GM19351 (cell line): ENCODE measurements at regions not wholly inside any gene's neighbourhood (a gene's known extent, or its start where the extent isn't known, plus 50 kb on each side); places are given as distances from the start of the nearest gene placed in this dataset.

ENCODE experiments used
- ATAC-seq: cut with Tn5 transposase; IDR thresholded peaks from one replicate; pipeline ENCODE4 v1.9.1; 2021; ENCODE audit warnings: mild to moderate bottlenecking, moderate library complexity; ENCODE audit not compliant: unreplicated experiment

GRCh38 chr16:86765389-86766026 lies 187.2 kb downstream of the FOXL1 start:
- ATAC-seq = no peak

GRCh38 chr16:86766700-86767099 lies 188.4 kb downstream of the FOXL1 start:
- no peak for ATAC-seq

- ATAC-seq = no peak
Measured at GRCh38 chr16:86768228-86768791, 190.0 kb downstream of the FOXL1 start.

GRCh38 chr16:86768999-86769398 lies 190.7 kb downstream of the FOXL1 start:
- ATAC-seq = no peak

- ATAC-seq = no peak
Measured at GRCh38 chr16:86771506-86772460, 193.4 kb downstream of the FOXL1 start.

GRCh38 chr16:86772671-86773353 lies 194.5 kb downstream of the FOXL1 start:
- no peak for ATAC-seq

GRCh38 chr16:86773354-86773715 lies 195.0 kb downstream of the FOXL1 start:
- no peak for ATAC-seq

GRCh38 chr16:86774931-86775330 lies 196.6 kb downstream of the FOXL1 start:
- no peak for ATAC-seq

- ATAC-seq = no peak
Measured at GRCh38 chr16:86775511-86775921, 197.2 kb downstream of the FOXL1 start.

GRCh38 chr16:86777381-86777946 lies 199.1 kb downstream of the FOXL1 start:
- ATAC-seq = no peak

- no peak for ATAC-seq
Measured at GRCh38 chr16:86778108-86778745, 199.9 kb downstream of the FOXL1 start.

- ATAC-seq = no peak
Measured at GRCh38 chr16:86778978-86779377, 200.6 kb downstream of the FOXL1 start.

- no peak for ATAC-seq
Measured at GRCh38 chr16:86781046-86781445, 202.7 kb downstream of the FOXL1 start.

- ATAC-seq = no peak
Measured at GRCh38 chr16:86783636-86784626, 205.6 kb downstream of the FOXL1 start.

- ATAC-seq = no peak
Measured at GRCh38 chr16:86786338-86786737, 208.0 kb downstream of the FOXL1 start.

GRCh38 chr16:86786994-86787393 lies 208.6 kb downstream of the FOXL1 start:
- ATAC-seq = no peak

GRCh38 chr16:86787538-86787937 lies 209.2 kb downstream of the FOXL1 start:
- no peak for ATAC-seq

GRCh38 chr16:86789621-86790051 lies 211.3 kb downstream of the FOXL1 start:
- no peak for ATAC-seq
